Nephron (organoid): ENCODE measurements at regions not wholly inside any gene's neighbourhood (a gene's known extent, or its start where the extent isn't known, plus 50 kb on each side); places are given as distances from the start of the nearest gene placed in this dataset.

Experiments
- H3K27ac Mint-ChIP-seq, 3 experiments: 2 replicates each; pipeline ENCODE4 v1.8.0; 2020; ENCODE audit warnings: mixed read lengths in 3 of 3, mild to moderate bottlenecking in 2 of 3, moderate library complexity in 1 of 3
- H3K27me3 Mint-ChIP-seq: 2 replicates; pipeline ENCODE4 v1.8.0; 2021; ENCODE audit warnings: low read depth, mild to moderate bottlenecking, moderate library complexity, mixed read lengths
- H3K36me3 Mint-ChIP-seq: 2 replicates; pipeline ENCODE4 v1.8.0; 2020; ENCODE audit warnings: low read depth, mixed read lengths
- H3K4me1 Mint-ChIP-seq: 2 replicates; pipeline ENCODE4 v1.8.0; 2020; ENCODE audit warnings: mixed read lengths
- H3K4me3 Mint-ChIP-seq, 3 experiments: 2 replicates each; pipeline ENCODE4 v1.8.0; 2020; ENCODE audit warnings: mild to moderate bottlenecking in 3 of 3, mixed read lengths in 3 of 3, moderate library complexity in 2 of 3
- H3K9me3 Mint-ChIP-seq: 2 replicates; pipeline ENCODE4 v1.8.0; 2020; ENCODE audit warnings: mixed read lengths
- TF ChIP-seq, protein P1 (sequence below), 3 experiments: fragments of 200-600 bp; sonication (generic); IDR thresholded peaks; one replicate each; pipeline ENCODE4 v1.5.0; 2021; ENCODE audit warnings: antibody characterized with exemption in 3 of 3; ENCODE audit not compliant: unreplicated experiment in 3 of 3

DNA sequence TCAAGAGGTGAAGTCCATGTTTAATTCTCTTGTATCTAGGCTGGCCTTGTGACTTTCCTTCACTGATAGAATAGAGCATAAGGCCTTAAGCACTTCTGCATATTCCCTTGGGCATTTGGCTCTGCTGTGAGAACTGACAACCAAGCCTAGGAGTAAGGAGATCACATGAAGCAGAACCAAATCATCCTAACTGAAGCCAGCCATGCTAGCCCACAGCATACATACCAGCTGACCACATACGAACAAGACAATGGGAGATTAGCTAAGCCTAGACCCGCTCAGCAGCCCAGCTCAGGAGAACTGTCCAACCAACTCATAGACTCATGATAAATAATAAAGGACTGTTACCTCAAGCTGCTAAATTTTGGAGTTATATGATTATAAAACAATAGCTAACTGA, 114.6 kb upstream of the NEK7 start:
- H3K4me3 Mint-ChIP-seq = no peak overlapping the region
- H3K36me3 Mint-ChIP-seq = no peaks in the 10 kb centered on the region
- TF ChIP-seq, protein P1, sequence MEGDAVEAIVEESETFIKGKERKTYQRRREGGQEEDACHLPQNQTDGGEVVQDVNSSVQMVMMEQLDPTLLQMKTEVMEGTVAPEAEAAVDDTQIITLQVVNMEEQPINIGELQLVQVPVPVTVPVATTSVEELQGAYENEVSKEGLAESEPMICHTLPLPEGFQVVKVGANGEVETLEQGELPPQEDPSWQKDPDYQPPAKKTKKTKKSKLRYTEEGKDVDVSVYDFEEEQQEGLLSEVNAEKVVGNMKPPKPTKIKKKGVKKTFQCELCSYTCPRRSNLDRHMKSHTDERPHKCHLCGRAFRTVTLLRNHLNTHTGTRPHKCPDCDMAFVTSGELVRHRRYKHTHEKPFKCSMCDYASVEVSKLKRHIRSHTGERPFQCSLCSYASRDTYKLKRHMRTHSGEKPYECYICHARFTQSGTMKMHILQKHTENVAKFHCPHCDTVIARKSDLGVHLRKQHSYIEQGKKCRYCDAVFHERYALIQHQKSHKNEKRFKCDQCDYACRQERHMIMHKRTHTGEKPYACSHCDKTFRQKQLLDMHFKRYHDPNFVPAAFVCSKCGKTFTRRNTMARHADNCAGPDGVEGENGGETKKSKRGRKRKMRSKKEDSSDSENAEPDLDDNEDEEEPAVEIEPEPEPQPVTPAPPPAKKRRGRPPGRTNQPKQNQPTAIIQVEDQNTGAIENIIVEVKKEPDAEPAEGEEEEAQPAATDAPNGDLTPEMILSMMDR (IDR thresholded peaks at IDR 0.05; ENCODE audit: unreplicated experiment in 3 of 3) = no peak
- H3K4me1 Mint-ChIP-seq = no peaks in the 10 kb centered on the region
- no peaks in the 10 kb centered on the region for H3K9me3 Mint-ChIP-seq
- H3K27ac Mint-ChIP-seq = no peak overlapping the region
- no peaks in the 10 kb centered on the region for H3K27me3 Mint-ChIP-seq

DNA sequence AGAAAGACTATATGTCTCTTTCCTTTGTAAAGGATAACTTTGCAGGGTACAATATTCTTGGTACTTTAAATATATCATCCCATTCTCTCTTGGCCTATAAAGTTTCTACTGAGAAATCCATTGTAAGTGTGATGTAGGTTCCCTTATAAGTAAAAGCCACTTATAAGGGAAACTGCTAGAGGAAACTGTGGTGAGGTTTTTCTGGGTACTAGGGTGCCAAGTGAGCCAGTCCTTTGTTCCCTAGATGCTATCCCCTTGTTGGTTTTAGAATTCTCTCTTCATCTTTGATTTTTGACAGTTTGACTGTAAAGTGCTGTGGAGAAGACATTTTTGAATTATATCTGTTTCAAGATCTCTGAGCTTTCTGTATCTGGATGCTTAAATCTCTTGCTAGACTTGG, 108.9 kb upstream of the NEK7 start:
- Mint-ChIP-seq H3K36me3 (no peaks in the 10 kb centered on the region), H3K4me3 (no peak overlapping the region), H3K4me1 (no peaks in the 10 kb centered on the region), H3K27me3 (no peaks in the 10 kb centered on the region), H3K9me3 (peaks cover 15% of the 10 kb centered on the region), H3K27ac (no peak overlapping the region)
- TF ChIP-seq, protein P1 (IDR thresholded peaks at IDR 0.05; ENCODE audit: unreplicated experiment in 3 of 3) = no peak

DNA sequence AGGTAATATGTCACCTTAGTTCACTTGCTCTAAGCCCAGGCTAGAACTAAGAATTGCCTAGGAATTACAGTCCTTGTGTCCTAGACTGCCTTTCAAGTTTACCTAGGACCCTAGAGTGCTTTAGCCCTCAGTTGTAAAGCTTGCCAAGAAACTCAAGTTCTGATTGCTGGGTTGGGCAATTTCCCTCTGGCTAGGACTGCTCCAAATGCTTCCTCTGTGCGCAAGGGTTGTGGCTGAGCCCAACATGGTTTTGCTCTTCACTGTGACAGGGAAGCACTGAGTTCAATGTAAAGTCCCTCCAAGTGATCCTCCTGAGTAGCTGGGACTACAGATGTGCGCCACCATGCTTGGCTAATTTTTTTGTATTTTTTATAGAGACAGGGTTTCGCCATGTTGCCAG, 102.3 kb upstream of the NEK7 start:
- H3K9me3 Mint-ChIP-seq = peaks cover 18% of the 10 kb centered on the region
- H3K4me3 Mint-ChIP-seq = no peak overlapping the region
- no peaks in the 10 kb centered on the region for H3K27me3 Mint-ChIP-seq
- TF ChIP-seq, protein P1 (IDR thresholded peaks at IDR 0.05; ENCODE audit: unreplicated experiment in 3 of 3) = no peak
- no peaks in the 10 kb centered on the region for H3K36me3 Mint-ChIP-seq
- H3K27ac Mint-ChIP-seq = no peak overlapping the region
- H3K4me1 Mint-ChIP-seq = no peaks in the 10 kb centered on the region

DNA sequence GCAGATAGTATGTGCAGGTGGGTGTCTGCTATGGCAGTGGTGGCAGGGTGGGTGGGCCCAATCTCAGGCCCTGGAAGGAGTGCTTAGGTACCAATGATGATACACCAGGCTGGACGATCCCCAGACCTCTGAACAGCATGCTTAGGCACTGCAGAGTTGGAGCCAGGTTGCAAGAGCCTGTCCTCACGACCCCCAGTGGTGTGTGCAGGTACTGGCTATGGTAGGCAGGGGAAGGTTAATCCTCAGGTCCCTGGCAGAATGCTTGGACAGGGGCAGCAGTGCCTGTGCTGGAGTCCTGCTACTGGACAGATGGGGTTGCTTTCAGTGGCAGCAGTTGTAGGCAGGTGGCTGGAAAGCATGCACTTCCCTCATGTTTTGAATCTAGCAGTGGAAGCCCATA, 100.5 kb upstream of the NEK7 start:
- Mint-ChIP-seq H3K36me3 (no peaks in the 10 kb centered on the region), H3K27ac (no peak overlapping the region), H3K4me3 (no peak overlapping the region)

DNA sequence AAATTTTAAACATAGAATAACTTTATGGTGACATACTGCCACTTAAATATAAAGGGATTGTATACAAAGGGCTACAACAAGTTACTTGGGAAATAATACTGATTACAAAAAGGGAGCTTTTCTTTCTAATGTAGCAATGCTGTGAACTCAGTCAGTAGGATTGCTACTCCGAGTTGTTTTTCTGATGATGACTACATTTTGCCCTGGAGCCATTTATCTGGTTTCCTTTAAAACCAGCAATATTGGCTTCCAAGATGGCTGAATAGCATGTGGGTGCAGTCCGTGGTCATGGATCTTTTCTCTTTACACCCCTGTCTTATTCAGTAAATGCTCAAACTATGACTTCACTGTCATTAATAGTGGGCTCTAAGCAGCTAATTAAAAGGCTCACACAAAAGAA, 92.6 kb upstream of the NEK7 start:
- Mint-ChIP-seq H3K27ac (no peak overlapping the region), H3K4me3 (no peak overlapping the region), H3K4me1 (no peaks in the 10 kb centered on the region), H3K27me3 (peaks cover 4% of the 10 kb centered on the region), H3K36me3 (no peaks in the 10 kb centered on the region), H3K9me3 (no peaks in the 10 kb centered on the region)
- TF ChIP-seq, protein P1 (IDR thresholded peaks at IDR 0.05; ENCODE audit: unreplicated experiment in 3 of 3) = no peak

More for the DNA sequence above, 100.5 kb upstream of the NEK7 start:
- peaks cover 4% of the 10 kb centered on the region for H3K27me3 Mint-ChIP-seq
- H3K9me3 Mint-ChIP-seq = peaks cover 10% of the 10 kb centered on the region
- H3K4me1 Mint-ChIP-seq = no peaks in the 10 kb centered on the region
- TF ChIP-seq, protein P1 (IDR thresholded peaks at IDR 0.05; ENCODE audit: unreplicated experiment in 3 of 3) = no peak

DNA sequence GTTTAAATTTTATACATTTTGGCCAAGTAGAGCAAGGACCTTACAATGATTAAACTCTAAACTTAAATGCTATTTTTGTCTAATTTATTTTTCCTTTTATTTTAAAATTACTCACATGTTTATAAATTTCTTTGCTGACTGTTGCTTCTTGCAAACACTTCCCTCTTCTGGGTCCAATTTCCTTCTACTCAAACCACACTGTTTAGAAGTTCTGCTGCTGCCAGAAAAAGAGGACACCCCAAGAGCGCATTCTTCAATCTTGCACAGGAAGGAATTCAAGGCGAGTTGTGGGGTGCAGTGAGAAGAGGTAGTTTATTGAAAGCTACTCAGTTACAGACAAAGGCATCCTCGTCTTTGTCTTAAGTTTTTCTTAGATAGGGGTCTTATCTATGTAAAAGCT, 88.5 kb upstream of the NEK7 start:
- no peaks in the 10 kb centered on the region for H3K9me3 Mint-ChIP-seq
- H3K36me3 Mint-ChIP-seq = no peaks in the 10 kb centered on the region
- TF ChIP-seq, protein P1 (IDR thresholded peaks at IDR 0.05; ENCODE audit: unreplicated experiment in 3 of 3) = no peak
- no peaks in the 10 kb centered on the region for H3K4me1 Mint-ChIP-seq
- H3K4me3 Mint-ChIP-seq = no peak overlapping the region
- peak overlapping the region in 1 of 3 experiments; percentile 35 for H3K27ac Mint-ChIP-seq
- no peaks in the 10 kb centered on the region for H3K27me3 Mint-ChIP-seq
